T-helper 1 cell treated with Interleukin-12 subunit alpha and Interleukin-12 subunit beta and Interleukin-4 antibody, amounts not matched to agents 30 ng/mL and 1 ng/mL, for 36 hours (primary cell): ENCODE measurements at regions not wholly inside any gene's neighbourhood (a gene's known extent, or its start where the extent isn't known, plus 50 kb on each side); places are given as distances from the start of the nearest gene placed in this dataset.

Experiments used
- intact Hi-C: fragments of 100-400 bp; cut with micrococcal nuclease; formaldehyde crosslinking; loops from one replicate; pipeline ENCODE4 v1.15.1; 2024

- intact Hi-C loops: no loop called here
Measured at GRCh38 chr15:79373113-79373512, 59.0 kb upstream of the MINAR1 start.

DNA sequence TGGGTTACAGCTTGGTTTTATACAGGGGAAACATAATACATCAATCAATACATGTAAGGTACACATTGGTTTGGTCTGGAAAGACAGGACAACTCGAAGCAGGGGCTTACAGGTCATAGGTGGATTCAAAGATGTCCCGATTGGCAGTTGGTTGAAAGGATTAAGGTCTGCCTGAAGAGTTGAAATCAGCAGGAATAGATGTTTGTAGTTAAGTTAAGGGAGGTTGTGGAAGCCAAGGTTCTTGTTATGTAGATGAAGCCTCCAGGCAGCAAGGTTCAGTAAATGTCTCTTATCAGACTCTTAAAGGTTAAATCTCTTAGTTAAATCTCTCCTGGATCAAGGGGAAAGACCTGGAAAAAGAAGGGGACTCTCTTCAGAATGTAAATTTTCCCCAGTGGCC is 58.4 kb upstream of the MINAR1 start:
- intact Hi-C loops: no loop called here

GRCh38 chr15:79376383-79376782 is 55.8 kb upstream of the MINAR1 start:
- intact Hi-C loops: no loop called here

- intact Hi-C loops: no loop called here
Measured at GRCh38 chr15:79378394-79379109, 53.6 kb upstream of the MINAR1 start.

- intact Hi-C loops: loop anchor here (1.0 to 2.0 kb wide), 5 partner anchors 40 to 854 kb away; no protein-coding TSS in a partner anchor
Measured at GRCh38 chr15:79380755-79381497, 51.2 kb upstream of the MINAR1 start.

DNA sequence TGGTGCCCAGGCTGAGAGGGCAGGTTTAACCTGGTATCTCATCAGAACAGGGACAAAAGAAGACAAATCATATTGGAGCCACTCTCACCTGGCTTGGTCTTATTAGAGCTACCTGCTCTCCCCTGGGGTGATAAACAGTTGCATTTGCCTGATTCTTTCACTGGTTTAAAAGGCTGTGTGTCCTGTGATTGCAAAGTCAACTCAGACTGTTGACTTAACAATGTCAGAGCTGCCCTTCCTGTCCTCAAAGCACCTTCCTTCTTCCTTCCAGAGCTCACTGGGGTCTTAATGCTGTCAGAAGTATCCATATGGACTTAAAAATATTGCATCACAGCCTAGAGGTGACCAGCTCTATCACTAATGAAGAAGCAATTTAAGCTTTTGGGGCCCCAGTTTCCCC is 50.5 kb upstream of the MINAR1 start:
- intact Hi-C loops: loop anchor here (1.0 to 2.0 kb wide), 5 partner anchors 41 to 854 kb away; no protein-coding TSS in a partner anchor
